A673 (cell line): ENCODE measurements at regions not wholly inside any gene's neighbourhood (a gene's known extent, or its start where the extent isn't known, plus 50 kb on each side); places are given as distances from the start of the nearest gene placed in this dataset.

Experiments
- EZH2 ChIP-seq: fragments of 200-600 bp; sonication (generic); IDR thresholded peaks from 2 replicates; pipeline ENCODE4 v1.6.1; 2017; ENCODE audit warnings: borderline replicate concordance, low read depth, mild to moderate bottlenecking, mixed read lengths, antibody characterized with exemption, low read length; ENCODE audit not compliant: poor library complexity, severe bottlenecking
- TF ChIP-seq, protein P1 (sequence below): fragments of 300-800, 200-600 bp; sonication (generic); conservative IDR thresholded peaks from 2 replicates; pipeline ENCODE4 v1.5.1; 2017; ENCODE audit warnings: low read depth, mild to moderate bottlenecking, antibody characterized with exemption, low read length, moderate library complexity, mixed read lengths

DNA sequence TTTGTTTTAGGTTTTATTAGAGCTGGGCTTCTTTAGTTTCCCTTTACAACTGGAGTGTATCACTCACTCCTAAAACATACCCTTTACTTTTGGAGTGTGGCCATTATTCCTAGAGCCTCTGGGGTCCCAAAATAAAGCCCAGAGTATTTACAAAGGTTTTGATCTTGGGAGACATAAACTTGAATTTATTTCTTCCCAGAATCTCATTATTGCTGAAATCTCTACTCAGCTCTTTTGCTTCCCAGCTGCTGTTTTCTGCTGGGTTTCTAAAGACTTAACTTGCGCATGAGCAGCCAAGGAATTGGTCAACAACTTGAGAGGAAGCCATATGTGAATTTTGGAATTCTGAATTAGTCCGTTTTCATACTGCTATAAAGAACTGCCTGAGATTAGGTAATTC lies 94.5 kb upstream of the NRSN1 start:
- TF ChIP-seq, protein P1, sequence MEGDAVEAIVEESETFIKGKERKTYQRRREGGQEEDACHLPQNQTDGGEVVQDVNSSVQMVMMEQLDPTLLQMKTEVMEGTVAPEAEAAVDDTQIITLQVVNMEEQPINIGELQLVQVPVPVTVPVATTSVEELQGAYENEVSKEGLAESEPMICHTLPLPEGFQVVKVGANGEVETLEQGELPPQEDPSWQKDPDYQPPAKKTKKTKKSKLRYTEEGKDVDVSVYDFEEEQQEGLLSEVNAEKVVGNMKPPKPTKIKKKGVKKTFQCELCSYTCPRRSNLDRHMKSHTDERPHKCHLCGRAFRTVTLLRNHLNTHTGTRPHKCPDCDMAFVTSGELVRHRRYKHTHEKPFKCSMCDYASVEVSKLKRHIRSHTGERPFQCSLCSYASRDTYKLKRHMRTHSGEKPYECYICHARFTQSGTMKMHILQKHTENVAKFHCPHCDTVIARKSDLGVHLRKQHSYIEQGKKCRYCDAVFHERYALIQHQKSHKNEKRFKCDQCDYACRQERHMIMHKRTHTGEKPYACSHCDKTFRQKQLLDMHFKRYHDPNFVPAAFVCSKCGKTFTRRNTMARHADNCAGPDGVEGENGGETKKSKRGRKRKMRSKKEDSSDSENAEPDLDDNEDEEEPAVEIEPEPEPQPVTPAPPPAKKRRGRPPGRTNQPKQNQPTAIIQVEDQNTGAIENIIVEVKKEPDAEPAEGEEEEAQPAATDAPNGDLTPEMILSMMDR, result no peak
- TF ChIP-seq EZH2, result no peak
